MM.1S (cell line): ENCODE measurements at regions not wholly inside any gene's neighbourhood (a gene's known extent, or its start where the extent isn't known, plus 50 kb on each side); places are given as distances from the start of the nearest gene placed in this dataset.

Experiments
- DNase-seq: peaks from one replicate; pipeline ENCODE4 v3.0.0-alpha.2; 2015
- H2AFZ ChIP-seq: fragments of 300-600 bp; sonication (generic); 2 replicates; pipeline ENCODE4 v1.6.0; 2016; ENCODE audit warnings: antibody characterized with exemption, low read length
- H3F3A ChIP-seq: fragments of 300-600 bp; sonication (generic); 2 replicates; pipeline ENCODE4 v1.6.1; 2016; ENCODE audit warnings: mild to moderate bottlenecking, antibody characterized with exemption, low read length, moderate library complexity, mixed read lengths; ENCODE audit not compliant: insufficient read depth
- H3K27ac ChIP-seq: fragments of 300-600 bp; sonication (generic); 2 replicates; pipeline ENCODE4 v1.5.1; 2016; ENCODE audit warnings: mild to moderate bottlenecking, low read length
- H3K27me3 ChIP-seq: fragments of 300-600 bp; sonication (generic); replicated peaks from 2 replicates; pipeline ENCODE4 v1.6.0; 2016; ENCODE audit warnings: low read length; ENCODE audit not compliant: insufficient read depth
- H3K36me3 ChIP-seq: fragments of 300-600 bp; sonication (generic); replicated peaks from 2 replicates; pipeline ENCODE4 v1.6.1; 2016; ENCODE audit warnings: mild to moderate bottlenecking, low read length, mixed read lengths; ENCODE audit not compliant: insufficient read depth
- H3K4me1 ChIP-seq: fragments of 300-600 bp; sonication (generic); 2 replicates; pipeline ENCODE4 v1.6.1; 2016; ENCODE audit warnings: low read length, mixed read lengths
- H3K4me2 ChIP-seq: fragments of 300-600 bp; sonication (generic); 2 replicates; pipeline ENCODE4 v1.6.0; 2016; ENCODE audit warnings: low read depth, low read length
- H3K4me3 ChIP-seq: fragments of 300-600 bp; sonication (generic); 2 replicates; pipeline ENCODE4 v1.5.1; 2016; ENCODE audit warnings: low read length, mixed read lengths
- H3K79me2 ChIP-seq: fragments of 300-600 bp; sonication (generic); 2 replicates; pipeline ENCODE4 v1.6.1; 2016; ENCODE audit warnings: mixed run types, low read length, mixed read lengths
- H3K9ac ChIP-seq: fragments of 300-600 bp; sonication (generic); 2 replicates; pipeline ENCODE4 v1.6.1; 2016; ENCODE audit warnings: low read length, mixed read lengths
- H3K9me2 ChIP-seq: fragments of 300-600 bp; sonication (generic); replicated peaks from 2 replicates; pipeline ENCODE4 v1.6.1; 2016; ENCODE audit warnings: mild to moderate bottlenecking, low read length, mixed read lengths; ENCODE audit not compliant: insufficient read depth
- H3K9me3 ChIP-seq: fragments of 300-600 bp; sonication (generic); replicated peaks from 2 replicates; pipeline ENCODE4 v1.6.1; 2016; ENCODE audit warnings: mild to moderate bottlenecking, low read length, mixed read lengths; ENCODE audit not compliant: insufficient read depth
- H4K20me1 ChIP-seq: fragments of 300-600 bp; sonication (generic); 2 replicates; pipeline ENCODE4 v1.6.1; 2016; ENCODE audit warnings: mild to moderate bottlenecking, low read length, moderate library complexity, mixed read lengths; ENCODE audit not compliant: insufficient read depth
- CTCF ChIP-seq: fragments of 300-600 bp; sonication (generic); IDR thresholded peaks from 2 replicates; pipeline ENCODE4 v1.5.1; 2016; ENCODE audit warnings: antibody characterized with exemption, low read length, mixed read lengths
- EZH2 ChIP-seq: fragments of 300-600 bp; sonication (generic); optimal IDR thresholded peaks from 2 replicates; pipeline ENCODE3; 2017; ENCODE audit warnings: low read depth, mild to moderate bottlenecking, antibody characterized with exemption, low read length, mixed read lengths
- EZH2phosphoT487 ChIP-seq: fragments of 300-600 bp; sonication (generic); IDR thresholded peaks from 2 replicates; pipeline ENCODE4 v1.6.1; 2018; ENCODE audit warnings: antibody characterized with exemption, low read length

DNA sequence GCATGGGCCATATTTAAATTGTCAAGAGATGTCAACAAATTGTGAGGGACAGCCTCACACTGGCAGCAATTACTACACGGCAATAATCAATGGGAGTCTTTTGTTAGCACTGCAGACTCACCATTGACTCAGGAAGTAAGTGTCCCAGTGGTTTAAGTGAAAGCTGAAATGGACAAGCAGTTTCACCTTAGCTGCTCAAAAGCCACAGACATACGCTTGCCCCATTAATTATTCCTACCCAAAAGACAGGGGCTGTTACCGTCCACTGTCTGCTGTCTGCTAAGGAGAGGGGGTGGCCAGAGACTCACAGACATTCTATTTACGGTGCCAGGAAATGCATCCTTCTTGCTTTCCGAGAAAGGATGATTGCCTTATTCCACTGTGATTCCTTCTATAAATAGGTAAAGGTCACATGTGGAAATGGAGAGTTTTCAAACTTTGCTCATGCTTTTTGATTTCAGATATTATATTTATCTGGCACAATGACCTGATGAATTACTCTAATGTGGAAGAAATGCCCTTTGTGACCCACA is 309.7 kb upstream of the NFE2L3 start:
- Histone ChIP-seq H3K4me2 (no peak overlapping the region), H3K4me3 (no peak overlapping the region), H3K4me1 (no peaks in the 10 kb centered on the region), H3K9me2 (no peaks in the 10 kb centered on the region), H3K27me3 (no peaks in the 10 kb centered on the region), H3F3A (no peaks in the 10 kb centered on the region), H3K36me3 (no peaks in the 10 kb centered on the region), H4K20me1 (no peaks in the 10 kb centered on the region), H2AFZ (no peak overlapping the region), H3K79me2 (no peaks in the 10 kb centered on the region), H3K9me3 (no peaks in the 10 kb centered on the region), H3K9ac (no peak overlapping the region), H3K27ac (no peak overlapping the region)
- TF ChIP-seq CTCF (no peak), EZH2phosphoT487 (no peak), EZH2 (no peak)
- no peak for DNase-seq

- Histone ChIP-seq H3K79me2 (no peaks in the 10 kb centered on the region), H3K4me3 (no peak overlapping the region), H3K27ac (no peak overlapping the region), H3K4me2 (no peak overlapping the region), H3K4me1 (no peaks in the 10 kb centered on the region), H3K27me3 (no peaks in the 10 kb centered on the region), H3K9ac (no peak overlapping the region), H3K36me3 (no peaks in the 10 kb centered on the region), H2AFZ (no peak overlapping the region), H4K20me1 (no peaks in the 10 kb centered on the region), H3K9me2 (no peaks in the 10 kb centered on the region), H3F3A (no peaks in the 10 kb centered on the region), H3K9me3 (no peaks in the 10 kb centered on the region)
- DNase-seq, result no peak
- TF ChIP-seq EZH2, result no peak
- TF ChIP-seq CTCF, result no peak; the same call in 1 of the 2 replicates
- TF ChIP-seq EZH2phosphoT487, result no peak
These were observed 308.5 kb upstream of the NFE2L3 start for GRCh38 chr7:25843467-25843866.

DNA sequence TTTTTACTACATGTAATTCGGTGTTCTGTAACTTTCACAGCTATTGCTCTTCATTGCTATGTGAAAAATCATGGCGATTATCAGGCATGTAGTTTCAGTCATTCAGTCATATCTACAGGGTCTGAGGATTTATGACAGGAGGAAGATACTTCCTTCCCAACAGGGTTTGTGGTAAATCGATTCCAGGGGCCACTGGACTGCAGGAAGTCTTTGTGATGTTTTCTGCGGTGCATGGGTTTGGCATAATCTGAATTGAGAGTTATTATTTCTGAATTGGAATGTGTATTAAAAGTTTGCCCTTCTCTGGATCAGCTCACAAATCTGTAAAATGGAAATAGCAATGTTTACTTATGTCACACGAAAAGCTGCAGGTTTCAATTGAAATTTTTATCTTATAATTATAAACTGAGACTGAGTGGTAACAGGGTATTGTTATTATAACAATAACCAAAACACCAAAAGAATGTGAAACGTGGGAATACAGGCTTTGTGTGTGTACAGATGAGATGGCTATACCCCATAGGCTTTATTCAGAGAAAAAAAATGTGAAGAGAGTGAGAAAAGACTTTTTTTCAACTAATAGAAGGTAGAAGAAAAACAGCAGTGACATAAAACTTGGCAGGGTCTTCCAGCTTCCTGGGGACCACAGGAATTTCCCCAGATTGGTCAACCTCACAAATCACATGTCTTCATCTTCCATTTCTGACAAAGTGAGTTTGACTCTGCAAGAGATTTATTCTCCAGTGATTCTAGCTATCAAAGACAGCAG is 307.7 kb upstream of the NFE2L3 start:
- H3K36me3 ChIP-seq, result no peaks in the 10 kb centered on the region
- no peak overlapping the region for H3K27ac ChIP-seq
- no peaks in the 10 kb centered on the region for H4K20me1 ChIP-seq
- H3K4me1 ChIP-seq, result no peaks in the 10 kb centered on the region
- H3K4me3 ChIP-seq, result no peak overlapping the region
- H3K27me3 ChIP-seq, result no peaks in the 10 kb centered on the region
- DNase-seq, result no peak
- H3K9me2 ChIP-seq, result no peaks in the 10 kb centered on the region
- TF ChIP-seq EZH2phosphoT487, result no peak
- no peak for TF ChIP-seq CTCF
- TF ChIP-seq EZH2, result no peak
- H3K9ac ChIP-seq, result no peak overlapping the region
- no peaks in the 10 kb centered on the region for H3K9me3 ChIP-seq
- H3K79me2 ChIP-seq, result no peaks in the 10 kb centered on the region
- H3F3A ChIP-seq, result no peaks in the 10 kb centered on the region
- H3K4me2 ChIP-seq, result no peak overlapping the region
- H2AFZ ChIP-seq, result no peak overlapping the region
